GM12875 (cell line): ENCODE measurements at regions not wholly inside any gene's neighbourhood (a gene's known extent, or its start where the extent isn't known, plus 50 kb on each side); places are given as distances from the start of the nearest gene placed in this dataset.

Experiments used
- H3K4me3 ChIP-seq: one replicate; pipeline ENCODE4 v1.5.1; 2011; ENCODE audit warnings: low read depth, low read length, control low read depth
- TF ChIP-seq, protein P1 (sequence below): IDR thresholded peaks from 2 replicates; pipeline ENCODE4 v1.5.1; 2011; ENCODE audit warnings: low read depth, mild to moderate bottlenecking, control low read depth, inconsistent platforms, low read length, moderate library complexity, borderline replicate concordance; ENCODE audit not compliant: insufficient read depth

DNA sequence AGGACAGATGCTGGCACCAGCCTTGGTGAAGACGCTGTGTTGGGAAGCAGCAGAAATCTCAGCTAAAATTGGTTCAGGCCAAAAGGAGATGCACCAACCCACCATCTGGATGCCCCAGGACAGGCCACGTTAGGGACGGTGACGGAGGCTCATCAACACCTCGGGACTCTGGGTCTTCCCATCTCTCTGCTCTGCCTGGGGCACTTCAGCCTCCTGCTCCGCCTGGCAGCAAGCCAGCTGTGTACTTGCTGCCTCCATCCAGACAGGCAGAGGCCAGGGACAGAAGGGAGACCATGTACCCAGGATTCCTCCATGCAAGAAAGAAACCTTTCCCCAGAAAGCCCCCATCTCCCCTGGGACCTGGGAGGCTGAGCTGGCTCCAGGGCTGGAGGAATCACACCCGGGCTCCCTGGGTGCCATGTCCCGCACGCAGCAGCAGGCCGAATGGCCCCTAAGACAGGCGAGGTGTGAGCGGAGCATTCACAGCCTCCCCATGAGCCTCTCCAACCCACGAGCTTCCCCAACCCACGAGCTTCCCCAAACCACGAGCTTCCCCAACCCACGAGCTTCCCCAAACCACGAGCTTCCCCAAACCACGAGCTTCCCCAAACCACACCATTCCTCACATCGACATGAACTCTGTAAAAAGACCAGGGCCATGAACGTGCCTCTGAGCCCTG, 274.5 kb downstream of the C16orf95 start:
- TF ChIP-seq, protein P1, sequence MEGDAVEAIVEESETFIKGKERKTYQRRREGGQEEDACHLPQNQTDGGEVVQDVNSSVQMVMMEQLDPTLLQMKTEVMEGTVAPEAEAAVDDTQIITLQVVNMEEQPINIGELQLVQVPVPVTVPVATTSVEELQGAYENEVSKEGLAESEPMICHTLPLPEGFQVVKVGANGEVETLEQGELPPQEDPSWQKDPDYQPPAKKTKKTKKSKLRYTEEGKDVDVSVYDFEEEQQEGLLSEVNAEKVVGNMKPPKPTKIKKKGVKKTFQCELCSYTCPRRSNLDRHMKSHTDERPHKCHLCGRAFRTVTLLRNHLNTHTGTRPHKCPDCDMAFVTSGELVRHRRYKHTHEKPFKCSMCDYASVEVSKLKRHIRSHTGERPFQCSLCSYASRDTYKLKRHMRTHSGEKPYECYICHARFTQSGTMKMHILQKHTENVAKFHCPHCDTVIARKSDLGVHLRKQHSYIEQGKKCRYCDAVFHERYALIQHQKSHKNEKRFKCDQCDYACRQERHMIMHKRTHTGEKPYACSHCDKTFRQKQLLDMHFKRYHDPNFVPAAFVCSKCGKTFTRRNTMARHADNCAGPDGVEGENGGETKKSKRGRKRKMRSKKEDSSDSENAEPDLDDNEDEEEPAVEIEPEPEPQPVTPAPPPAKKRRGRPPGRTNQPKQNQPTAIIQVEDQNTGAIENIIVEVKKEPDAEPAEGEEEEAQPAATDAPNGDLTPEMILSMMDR: no peak
- H3K4me3 ChIP-seq: no peak overlapping the region

DNA sequence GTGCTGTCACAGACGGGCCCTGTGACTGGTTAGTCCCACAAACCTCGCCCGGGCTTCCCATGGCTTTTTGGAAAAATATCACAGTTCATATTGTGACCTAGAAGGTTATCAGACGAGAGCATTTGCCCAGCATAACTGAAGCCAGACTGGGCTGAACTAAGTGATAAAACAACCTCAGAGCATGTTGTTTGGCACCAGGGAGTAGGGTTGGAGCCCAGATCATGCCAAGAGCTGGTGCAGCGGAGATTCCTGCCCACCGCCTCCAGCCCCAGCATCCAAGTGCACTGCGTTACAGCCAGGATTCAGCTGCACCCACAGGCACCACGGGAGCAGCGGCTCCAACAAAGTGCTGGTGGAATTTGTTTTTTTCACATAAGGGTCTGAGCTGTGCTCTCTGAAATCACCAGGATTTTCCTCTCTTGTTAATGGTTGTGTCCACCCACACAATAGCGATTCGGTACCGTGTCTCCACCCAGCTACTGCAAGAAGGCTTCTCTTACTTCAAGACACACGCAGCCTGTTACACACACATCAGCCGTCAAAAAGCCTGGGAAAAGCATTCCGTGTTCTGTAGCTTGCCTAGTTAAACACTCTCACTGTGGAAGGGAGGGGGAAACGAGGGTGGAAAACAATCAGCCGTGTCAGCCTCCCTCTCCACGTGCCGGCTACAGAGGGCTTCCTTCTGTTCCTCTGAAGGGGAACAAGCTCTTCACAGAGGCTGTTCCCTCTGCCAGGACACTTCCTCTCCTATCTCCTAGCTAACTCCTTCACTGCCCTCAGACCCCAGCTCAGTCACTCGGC, 273.8 kb downstream of the C16orf95 start:
- no peak overlapping the region for H3K4me3 ChIP-seq

DNA sequence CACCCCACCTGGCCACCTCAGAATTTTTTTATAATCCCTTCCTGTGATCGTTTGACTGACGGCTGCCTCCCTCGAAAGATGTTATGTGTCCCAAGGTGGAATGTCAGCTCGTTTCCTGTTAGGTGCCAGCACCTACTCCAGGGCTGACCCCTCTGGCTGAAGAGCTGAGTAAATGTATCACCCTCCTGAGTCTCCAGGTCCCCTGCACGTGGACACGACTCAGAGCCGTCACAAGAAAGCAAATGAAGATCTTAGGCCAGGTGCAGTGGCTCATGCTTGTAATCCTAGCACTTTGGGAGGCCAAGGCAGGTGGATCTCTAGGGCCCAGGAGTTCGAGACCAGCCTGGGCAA, 273.2 kb downstream of the C16orf95 start:
- H3K4me3 ChIP-seq: no peak overlapping the region
- TF ChIP-seq, protein P1: no peak

More for the DNA sequence above, 273.8 kb downstream of the C16orf95 start:
- TF ChIP-seq, protein P1: no peak

DNA sequence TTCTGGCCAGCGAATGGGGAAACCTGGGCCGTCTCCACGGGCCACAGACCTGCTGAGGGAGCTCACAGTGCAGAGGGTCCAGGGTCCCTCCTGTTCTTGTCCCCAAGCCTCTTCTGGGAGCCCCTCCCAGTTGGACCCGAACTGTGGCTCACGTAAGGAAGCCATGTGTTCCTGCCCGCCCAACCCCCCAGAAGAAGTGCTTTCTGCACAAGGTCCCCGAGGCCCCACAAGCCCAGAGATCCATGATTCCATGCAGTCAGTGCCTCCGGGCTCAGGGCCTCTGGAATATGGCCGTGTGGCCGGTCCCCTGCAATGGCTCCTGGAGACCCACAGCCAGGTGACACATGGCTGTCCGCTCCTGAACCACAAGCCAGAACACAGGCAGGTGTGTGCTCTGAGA, 272.4 kb downstream of the C16orf95 start:
- H3K4me3 ChIP-seq: no peak overlapping the region
- TF ChIP-seq, protein P1: no peak

DNA sequence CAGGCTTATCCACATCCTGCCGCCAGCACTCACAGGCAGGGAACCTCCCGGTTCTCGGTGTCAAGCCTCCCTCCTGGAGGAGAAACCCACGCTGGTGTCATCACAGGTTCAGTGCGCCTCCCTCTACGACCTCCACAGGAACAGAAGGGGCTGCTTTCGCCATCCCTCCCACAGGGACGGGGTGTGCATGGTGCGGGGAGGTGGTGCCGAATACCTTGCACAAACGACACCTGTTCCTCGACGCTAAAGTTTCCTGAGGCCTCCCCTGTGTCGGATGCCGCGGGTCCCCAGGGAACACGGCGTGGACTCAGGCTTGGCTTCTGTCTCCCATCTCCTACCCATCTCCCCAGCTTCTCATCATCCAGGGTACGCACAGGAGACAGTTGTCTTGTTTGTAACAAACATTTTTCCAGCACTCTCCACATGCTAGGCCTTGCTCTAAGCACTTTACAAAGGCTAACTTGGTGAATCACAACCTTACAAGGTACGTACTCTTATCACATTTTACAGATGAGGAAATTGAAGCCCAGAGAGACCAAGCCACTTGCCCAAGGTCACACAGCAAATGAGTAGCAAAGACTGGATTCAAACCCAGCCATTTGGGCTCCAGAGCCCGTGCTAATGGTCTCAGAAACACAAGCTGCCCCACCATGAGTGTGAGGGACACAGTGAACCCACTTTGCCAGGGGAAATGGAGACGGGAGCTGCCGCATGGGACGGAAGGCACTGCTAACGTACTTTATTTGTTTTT, 271.6 kb downstream of the C16orf95 start:
- TF ChIP-seq, protein P1: no peak
- H3K4me3 ChIP-seq: no peak overlapping the region

DNA sequence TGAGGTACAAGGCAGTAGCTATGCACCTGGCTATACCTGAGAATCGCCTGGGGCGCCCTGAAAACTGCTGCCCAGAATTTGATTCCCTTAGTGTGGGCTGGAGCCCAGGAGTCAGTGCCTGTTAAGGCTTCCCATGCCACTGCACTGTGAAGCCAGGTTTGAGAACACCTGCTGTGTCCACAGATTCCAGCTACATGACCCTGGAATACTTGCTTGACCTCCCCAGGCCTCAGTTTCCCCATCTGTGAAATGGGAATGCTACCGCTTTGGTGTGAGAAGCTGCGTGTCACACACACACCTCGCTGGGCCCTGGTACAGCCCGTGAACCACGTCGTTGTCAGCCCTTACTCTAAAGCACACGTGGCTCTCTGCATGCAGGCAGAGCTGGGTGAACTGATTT, 271.0 kb downstream of the C16orf95 start:
- TF ChIP-seq, protein P1: no peak

More for the DNA sequence above, 271.0 kb downstream of the C16orf95 start:
- no peak overlapping the region for H3K4me3 ChIP-seq
